ENCODE measurements at regions not wholly inside any gene's neighbourhood (a gene's known extent, or its start where the extent isn't known, plus 50 kb on each side); places are given as distances from the start of the nearest gene placed in this dataset.

GRCh38 chr13:105047676-105048295 is 1487.7 kb downstream of the EFNB2 start:
- DNase-seq (ENCODE audit: low spot score), result no peak

GRCh38 chr13:105037110-105037509 is 1498.4 kb downstream of the EFNB2 start:
- DNase-seq (ENCODE audit: low spot score), result no peak

- peak; percentile 34 for DNase-seq (ENCODE audit: low spot score)
These were observed 1500.4 kb downstream of the EFNB2 start for GRCh38 chr13:105035092-105035491.

- no peak for DNase-seq (ENCODE audit: low spot score)
These were observed 1501.5 kb downstream of the EFNB2 start for GRCh38 chr13:105033999-105034398.

- DNase-seq (ENCODE audit: low spot score), result peak; percentile 92
These were observed 1504.2 kb downstream of the EFNB2 start for GRCh38 chr13:105031306-105031705.

- peak; percentile 62 for DNase-seq (ENCODE audit: low spot score)
These were observed 1504.6 kb downstream of the EFNB2 start for GRCh38 chr13:105030851-105031250.

GRCh38 chr13:105019073-105019472 is 1516.4 kb downstream of the EFNB2 start:
- no peak for DNase-seq (ENCODE audit: low spot score)

- no peak for DNase-seq (ENCODE audit: low spot score)
These were observed 1519.2 kb downstream of the EFNB2 start for GRCh38 chr13:105016266-105016665.

GRCh38 chr13:105008604-105009003 is 1526.9 kb downstream of the EFNB2 start:
- DNase-seq (ENCODE audit: low spot score), result no peak

GRCh38 chr13:105007166-105007808 is 1528.2 kb downstream of the EFNB2 start:
- no peak for DNase-seq (ENCODE audit: low spot score)

- no peak for DNase-seq (ENCODE audit: low spot score)
These were observed 1539.4 kb downstream of the EFNB2 start for GRCh38 chr13:104996022-104996421.

- DNase-seq (ENCODE audit: low spot score), result no peak
These were observed 1541.8 kb downstream of the EFNB2 start for GRCh38 chr13:104993708-104994107.

GRCh38 chr13:104987621-104988020 is 1547.8 kb downstream of the EFNB2 start:
- DNase-seq (ENCODE audit: low spot score), result no peak

- DNase-seq (ENCODE audit: low spot score), result peak; percentile 91
These were observed 1551.1 kb downstream of the EFNB2 start for GRCh38 chr13:104984296-104984818.

GRCh38 chr13:104983601-104984000 is 1551.9 kb downstream of the EFNB2 start:
- peak; percentile 19 for DNase-seq (ENCODE audit: low spot score)

GRCh38 chr13:104980586-104980985 is 1554.9 kb downstream of the EFNB2 start:
- DNase-seq (ENCODE audit: low spot score), result no peak

GRCh38 chr13:104979281-104980030 is 1556.0 kb downstream of the EFNB2 start:
- DNase-seq (ENCODE audit: low spot score), result peak; percentile 34

GRCh38 chr13:104976986-104977385 is 1558.5 kb downstream of the EFNB2 start:
- no peak for DNase-seq (ENCODE audit: low spot score)

GRCh38 chr13:104975272-104975671 is 1560.2 kb downstream of the EFNB2 start:
- DNase-seq (ENCODE audit: low spot score), result no peak

- no peak for DNase-seq (ENCODE audit: low spot score)
These were observed 1566.6 kb downstream of the EFNB2 start for GRCh38 chr13:104968876-104969275.

- no peak for DNase-seq (ENCODE audit: low spot score)
These were observed 1567.4 kb downstream of the EFNB2 start for GRCh38 chr13:104967836-104968630.

- no peak for DNase-seq (ENCODE audit: low spot score)
These were observed 1568.1 kb downstream of the EFNB2 start for GRCh38 chr13:104967376-104967775.

All from cerebellar cortex (tissue), 1 donor.